ENCODE measurements at regions not wholly inside any gene's neighbourhood (a gene's known extent, or its start where the extent isn't known, plus 50 kb on each side); places are given as distances from the start of the nearest gene placed in this dataset.

DNA sequence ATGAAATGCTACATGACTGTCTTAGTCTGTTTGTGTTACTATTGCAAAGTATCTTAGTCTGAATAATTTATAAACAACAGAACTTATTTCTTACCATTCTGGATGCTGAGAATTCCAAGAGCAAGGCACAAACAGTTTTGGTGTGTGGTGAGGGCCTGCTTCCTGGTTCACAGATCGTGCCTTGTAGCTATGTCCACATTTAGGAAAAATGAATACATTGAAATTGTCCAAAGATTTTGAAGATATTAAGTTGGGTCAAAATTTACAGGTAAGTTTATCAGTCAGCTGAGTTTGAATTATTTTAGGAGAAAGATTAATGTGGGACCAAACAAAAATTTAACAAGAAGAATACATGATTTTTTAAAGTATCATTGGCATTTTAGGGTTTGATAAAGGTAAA is 293.5 kb downstream of the LTN1 start:
- no peaks in the 10 kb centered on the region for H3K79me2 ChIP-seq (ENCODE audit: control insufficient read depth, low read length)
- no peaks in the 10 kb centered on the region for H3K9me2 ChIP-seq (replicated peaks; ENCODE audit: control insufficient read depth, low read length)
- H3K4me2 ChIP-seq (ENCODE audit: low read length) = no peak overlapping the region
- H3K27ac ChIP-seq (ENCODE audit: low read depth, low read length) = no peak overlapping the region
- no peaks in the 10 kb centered on the region for H3K36me3 ChIP-seq (ENCODE audit: control insufficient read depth, low read length)
- no peak for TF ChIP-seq EZH2phosphoT487 (IDR thresholded peaks at IDR 0.05; ENCODE audit: borderline replicate concordance, low read length)
- no peak for TF ChIP-seq CTCF (IDR thresholded peaks at IDR 0.05; ENCODE audit: low read depth, low read length, poor library complexity, severe bottlenecking)
- H3K4me1 ChIP-seq (ENCODE audit: control insufficient read depth, low read length) = no peaks in the 10 kb centered on the region
- no peaks in the 10 kb centered on the region for H3F3A ChIP-seq (ENCODE audit: control insufficient read depth, insufficient read depth)
- H3K9me3 ChIP-seq (ENCODE audit: control insufficient read depth, insufficient read depth, low read length) = no peaks in the 10 kb centered on the region; the same call in 1 of the 2 replicates
- no peaks in the 10 kb centered on the region for H4K20me1 ChIP-seq (ENCODE audit: control insufficient read depth, insufficient read depth, low read depth, low read length)
- H3K4me3 ChIP-seq (ENCODE audit: low read length) = no peak overlapping the region
- no peaks in the 10 kb centered on the region for H3K27me3 ChIP-seq (ENCODE audit: control insufficient read depth, low read length)

GRCh38 chr21:28696844-28697410 is 295.8 kb downstream of the LTN1 start:
- no peaks in the 10 kb centered on the region for H4K20me1 ChIP-seq (ENCODE audit: control insufficient read depth, insufficient read depth, low read depth, low read length)
- H3K79me2 ChIP-seq (ENCODE audit: control insufficient read depth, low read length) = no peaks in the 10 kb centered on the region
- H3K27ac ChIP-seq (ENCODE audit: low read depth, low read length) = no peak overlapping the region
- H3K4me1 ChIP-seq (ENCODE audit: control insufficient read depth, low read length) = no peaks in the 10 kb centered on the region
- TF ChIP-seq EZH2phosphoT487 (IDR thresholded peaks at IDR 0.05; ENCODE audit: borderline replicate concordance, low read length) = no peak
- TF ChIP-seq CTCF (IDR thresholded peaks at IDR 0.05; ENCODE audit: low read depth, low read length, poor library complexity, severe bottlenecking) = no peak
- H3K4me2 ChIP-seq (ENCODE audit: low read length) = no peak overlapping the region
- no peaks in the 10 kb centered on the region for H3K36me3 ChIP-seq (ENCODE audit: control insufficient read depth, low read length)
- H3K27me3 ChIP-seq (ENCODE audit: control insufficient read depth, low read length) = no peaks in the 10 kb centered on the region
- H3K9me2 ChIP-seq (replicated peaks; ENCODE audit: control insufficient read depth, low read length) = no peaks in the 10 kb centered on the region
- no peaks in the 10 kb centered on the region for H3F3A ChIP-seq (ENCODE audit: control insufficient read depth, insufficient read depth)
- no peak overlapping the region for H3K4me3 ChIP-seq (ENCODE audit: low read length)
- no peaks in the 10 kb centered on the region; the same call in 1 of the 2 replicates for H3K9me3 ChIP-seq (ENCODE audit: control insufficient read depth, insufficient read depth, low read length)

GRCh38 chr21:28693476-28693875 is 299.2 kb downstream of the LTN1 start:
- H3K4me2 ChIP-seq (ENCODE audit: low read length) = no peak overlapping the region
- no peak overlapping the region for H3K4me3 ChIP-seq (ENCODE audit: low read length)
- no peaks in the 10 kb centered on the region for H3K27me3 ChIP-seq (ENCODE audit: control insufficient read depth, low read length)
- no peaks in the 10 kb centered on the region for H3K9me2 ChIP-seq (replicated peaks; ENCODE audit: control insufficient read depth, low read length)
- H3F3A ChIP-seq (ENCODE audit: control insufficient read depth, insufficient read depth) = no peaks in the 10 kb centered on the region
- H4K20me1 ChIP-seq (ENCODE audit: control insufficient read depth, insufficient read depth, low read depth, low read length) = no peaks in the 10 kb centered on the region
- no peaks in the 10 kb centered on the region for H3K79me2 ChIP-seq (ENCODE audit: control insufficient read depth, low read length)
- no peaks in the 10 kb centered on the region; the same call in 1 of the 2 replicates for H3K9me3 ChIP-seq (ENCODE audit: control insufficient read depth, insufficient read depth, low read length)
- no peaks in the 10 kb centered on the region for H3K36me3 ChIP-seq (ENCODE audit: control insufficient read depth, low read length)
- no peak overlapping the region for H3K27ac ChIP-seq (ENCODE audit: low read depth, low read length)
- H3K4me1 ChIP-seq (ENCODE audit: control insufficient read depth, low read length) = no peaks in the 10 kb centered on the region
- TF ChIP-seq EZH2phosphoT487 (IDR thresholded peaks at IDR 0.05; ENCODE audit: borderline replicate concordance, low read length) (no peak), CTCF (IDR thresholded peaks at IDR 0.05; ENCODE audit: low read depth, low read length, poor library complexity, severe bottlenecking) (no peak)
